GM23338 (cell line): ENCODE measurements at regions not wholly inside any gene's neighbourhood (a gene's known extent, or its start where the extent isn't known, plus 50 kb on each side); places are given as distances from the start of the nearest gene placed in this dataset.

Source experiments
- CREB1 ChIP-seq: fragments of 250-450 bp; sonication (Bioruptor Pico); IDR thresholded peaks from 2 replicates; pipeline ENCODE4 v1.5.0; 2020; ENCODE audit warnings: low read depth, mild to moderate bottlenecking, moderate library complexity
- CTCF ChIP-seq, 2 experiments: fragments of 200-600 bp in 1 of 2; sonication (generic) in 1 of 2; conservative IDR thresholded peaks; 2 replicates each; pipeline versions ENCODE4 v1.5.1 to v1.6.1; 2016 to 2017; ENCODE audit warnings: antibody characterized with exemption in 2 of 2, low read depth in 2 of 2, mild to moderate bottlenecking in 2 of 2, moderate library complexity in 1 of 2
- ETS1 ChIP-seq: IDR thresholded peaks from 2 replicates; pipeline ENCODE4 v1.6.1; 2016; ENCODE audit warnings: antibody characterized with exemption
- EZH2 ChIP-seq: fragments of 200-600 bp; sonication (generic); IDR thresholded peaks from one replicate; pipeline ENCODE4 v1.8.0; 2017; ENCODE audit warnings: antibody characterized with exemption, mild to moderate bottlenecking, low read depth; ENCODE audit not compliant: unreplicated experiment
- JUNB ChIP-seq: IDR thresholded peaks from one replicate; pipeline ENCODE4 v1.6.1; 2016; ENCODE audit warnings: antibody characterized with exemption; ENCODE audit not compliant: unreplicated experiment
- NANOG ChIP-seq: IDR thresholded peaks from 2 replicates; pipeline ENCODE4 v1.6.1; 2016; ENCODE audit warnings: antibody characterized with exemption, borderline replicate concordance
- REST ChIP-seq: IDR thresholded peaks from one replicate; pipeline ENCODE4 v1.6.1; 2018; ENCODE audit warnings: antibody characterized with exemption; ENCODE audit not compliant: unreplicated experiment
- ZNF114 ChIP-seq: fragments of 250-450 bp; sonication (Bioruptor Pico); IDR thresholded peaks from 2 replicates; pipeline ENCODE4 v1.5.0; 2020; ENCODE audit warnings: mild to moderate bottlenecking, moderate library complexity
- ZNF331 ChIP-seq: fragments of 250-450 bp; sonication (Bioruptor Pico); IDR thresholded peaks from 2 replicates; pipeline ENCODE4 v1.5.0; 2020; ENCODE audit warnings: low read depth, mild to moderate bottlenecking, moderate library complexity
- ZNF462 ChIP-seq: fragments of 250-450 bp; sonication (Bioruptor Pico); IDR thresholded peaks from 2 replicates; pipeline ENCODE4 v1.5.0; 2020; ENCODE audit warnings: mild to moderate bottlenecking, moderate library complexity

- TF ChIP-seq ZNF462 (CRISPR knock-in tag): no peak
- no peak for TF ChIP-seq CTCF (conservative IDR thresholded peaks at IDR 0.05; ENCODE audit: low read depth in 2 of 2)
- TF ChIP-seq ETS1: no peak
- TF ChIP-seq NANOG: no peak
- TF ChIP-seq REST: no peak
- TF ChIP-seq EZH2: no peak
- TF ChIP-seq ZNF331 (CRISPR knock-in tag): no peak
- no peak for TF ChIP-seq JUNB
- TF ChIP-seq ZNF114: no peak
- TF ChIP-seq CREB1 (CRISPR knock-in tag): no peak
Observed at GRCh38 chr5:38710627-38711026, 135.2 kb upstream of the OSMR start (continued).
